LNCAP (cell line): ENCODE measurements at regions not wholly inside any gene's neighbourhood (a gene's known extent, or its start where the extent isn't known, plus 50 kb on each side); places are given as distances from the start of the nearest gene placed in this dataset.

ENCODE experiments used
- TF ChIP-seq, protein P1 (sequence below): fragments of 450-650 bp; IDR thresholded peaks from 2 replicates; pipeline ENCODE4 v1.5.1; 2017; ENCODE audit warnings: mild to moderate bottlenecking

DNA sequence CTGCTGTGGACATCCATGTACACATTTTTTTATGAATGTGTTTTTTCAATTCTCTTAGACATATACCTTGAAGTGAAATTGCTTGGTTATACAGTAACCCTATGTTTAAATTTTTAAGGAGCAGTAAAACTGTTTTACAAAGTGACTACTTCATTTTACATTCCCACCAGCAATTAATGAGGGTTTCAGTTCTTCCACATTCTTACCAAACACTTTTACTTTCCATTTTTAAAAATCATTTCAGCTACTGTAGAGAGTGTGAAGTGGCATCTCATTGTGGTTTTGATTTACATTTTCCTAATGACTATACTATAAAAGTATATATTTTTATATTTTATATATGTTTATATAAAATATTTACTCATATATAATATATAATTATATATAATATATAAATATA is 1221.5 kb downstream of the PLA2G4A start:
- TF ChIP-seq, protein P1, sequence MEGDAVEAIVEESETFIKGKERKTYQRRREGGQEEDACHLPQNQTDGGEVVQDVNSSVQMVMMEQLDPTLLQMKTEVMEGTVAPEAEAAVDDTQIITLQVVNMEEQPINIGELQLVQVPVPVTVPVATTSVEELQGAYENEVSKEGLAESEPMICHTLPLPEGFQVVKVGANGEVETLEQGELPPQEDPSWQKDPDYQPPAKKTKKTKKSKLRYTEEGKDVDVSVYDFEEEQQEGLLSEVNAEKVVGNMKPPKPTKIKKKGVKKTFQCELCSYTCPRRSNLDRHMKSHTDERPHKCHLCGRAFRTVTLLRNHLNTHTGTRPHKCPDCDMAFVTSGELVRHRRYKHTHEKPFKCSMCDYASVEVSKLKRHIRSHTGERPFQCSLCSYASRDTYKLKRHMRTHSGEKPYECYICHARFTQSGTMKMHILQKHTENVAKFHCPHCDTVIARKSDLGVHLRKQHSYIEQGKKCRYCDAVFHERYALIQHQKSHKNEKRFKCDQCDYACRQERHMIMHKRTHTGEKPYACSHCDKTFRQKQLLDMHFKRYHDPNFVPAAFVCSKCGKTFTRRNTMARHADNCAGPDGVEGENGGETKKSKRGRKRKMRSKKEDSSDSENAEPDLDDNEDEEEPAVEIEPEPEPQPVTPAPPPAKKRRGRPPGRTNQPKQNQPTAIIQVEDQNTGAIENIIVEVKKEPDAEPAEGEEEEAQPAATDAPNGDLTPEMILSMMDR: no peak

DNA sequence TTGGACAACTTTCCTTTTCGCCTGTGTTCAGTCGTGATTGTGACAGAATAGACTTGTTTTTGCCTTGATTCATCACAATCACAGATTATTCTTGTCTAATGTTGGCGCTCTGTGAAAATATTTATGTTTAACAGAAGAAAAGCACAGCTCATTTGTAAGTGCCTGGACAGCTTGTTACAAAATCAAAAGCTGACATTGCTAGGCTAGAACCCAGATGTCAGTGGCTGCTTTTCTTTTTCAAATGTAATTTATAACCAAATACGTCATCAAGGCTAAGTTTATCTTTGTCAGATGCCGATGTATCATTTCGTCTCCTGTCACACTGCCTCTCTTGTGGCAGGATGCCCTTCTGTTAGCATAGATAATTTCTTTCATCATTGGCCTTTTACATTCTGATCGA is 1227.3 kb downstream of the PLA2G4A start:
- TF ChIP-seq, protein P1: no peak

DNA sequence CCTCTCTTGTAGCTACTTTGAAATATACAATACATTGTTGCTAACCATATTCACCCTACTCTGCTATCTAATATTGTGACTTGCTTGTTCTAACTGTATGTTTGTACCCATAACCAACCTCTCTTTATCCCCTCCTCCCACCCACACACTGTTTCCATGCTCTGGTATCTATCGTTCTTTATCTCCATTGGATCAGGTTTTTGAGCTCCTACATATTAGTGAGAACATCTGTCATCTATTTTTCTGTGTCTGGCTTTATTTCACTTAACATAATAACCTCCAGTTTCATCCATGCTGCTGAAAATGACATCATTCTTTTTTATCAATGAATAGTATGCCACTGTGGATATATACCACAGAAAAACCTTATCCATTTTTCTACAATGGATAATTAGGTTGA is 1230.1 kb downstream of the PLA2G4A start:
- TF ChIP-seq, protein P1: no peak

DNA sequence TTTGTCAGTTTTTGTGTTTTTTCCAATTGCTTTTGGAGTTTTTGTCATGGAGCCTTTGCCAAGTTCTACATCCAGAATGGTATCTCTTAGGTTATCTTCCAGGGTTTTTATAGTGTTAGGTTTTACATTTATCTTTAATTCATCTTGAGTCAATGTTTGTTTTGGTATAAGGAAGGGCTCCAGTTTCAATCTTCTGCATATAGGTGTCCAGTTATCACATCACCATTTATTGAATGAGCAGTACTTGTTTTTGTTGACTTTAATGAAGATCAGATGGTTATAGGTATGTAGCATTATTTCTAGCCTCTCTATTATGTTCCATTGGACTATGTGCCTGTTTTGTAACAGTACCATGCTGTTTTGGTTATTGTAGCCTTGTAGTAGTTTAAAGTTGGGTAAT is 1233.1 kb downstream of the PLA2G4A start:
- TF ChIP-seq, protein P1: no peak

DNA sequence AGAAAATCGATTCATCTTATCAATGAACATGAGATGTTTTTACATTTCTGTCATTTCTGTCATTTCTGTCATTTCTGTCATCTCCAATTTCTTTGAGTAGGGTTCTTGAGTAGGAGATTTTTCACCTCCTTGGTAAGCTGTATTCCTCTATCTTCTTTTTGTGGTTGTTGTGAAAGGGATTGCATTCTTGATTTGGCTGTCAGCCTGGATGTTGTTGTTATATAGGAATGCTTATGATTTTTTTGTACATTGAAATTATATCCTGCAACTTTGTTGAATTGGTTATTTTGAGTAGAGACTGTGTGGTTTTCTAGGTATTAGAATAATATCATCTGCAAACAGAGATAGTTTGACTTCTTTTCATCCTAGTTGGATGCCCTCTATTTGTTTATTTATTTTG is 1233.7 kb downstream of the PLA2G4A start:
- TF ChIP-seq, protein P1: no peak

DNA sequence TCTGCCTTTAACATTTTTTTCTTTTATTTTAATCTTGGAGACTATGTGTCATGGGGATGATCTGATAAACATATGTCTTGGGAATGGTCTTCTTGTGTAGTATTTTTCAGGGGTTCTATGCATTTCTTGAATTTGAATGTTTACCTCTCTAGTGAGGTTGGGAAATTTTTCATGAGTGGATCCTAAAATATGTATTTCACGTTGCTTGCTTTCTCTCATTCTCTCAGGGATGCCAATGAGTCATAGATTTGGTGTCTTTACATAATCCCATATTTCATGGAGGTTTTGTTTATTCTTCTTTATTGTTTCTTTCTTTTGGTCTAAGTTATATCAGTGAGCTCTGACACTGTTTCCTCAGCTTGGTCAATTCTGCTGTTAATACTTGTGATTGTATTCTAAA is 1237.2 kb downstream of the PLA2G4A start:
- TF ChIP-seq, protein P1: no peak

DNA sequence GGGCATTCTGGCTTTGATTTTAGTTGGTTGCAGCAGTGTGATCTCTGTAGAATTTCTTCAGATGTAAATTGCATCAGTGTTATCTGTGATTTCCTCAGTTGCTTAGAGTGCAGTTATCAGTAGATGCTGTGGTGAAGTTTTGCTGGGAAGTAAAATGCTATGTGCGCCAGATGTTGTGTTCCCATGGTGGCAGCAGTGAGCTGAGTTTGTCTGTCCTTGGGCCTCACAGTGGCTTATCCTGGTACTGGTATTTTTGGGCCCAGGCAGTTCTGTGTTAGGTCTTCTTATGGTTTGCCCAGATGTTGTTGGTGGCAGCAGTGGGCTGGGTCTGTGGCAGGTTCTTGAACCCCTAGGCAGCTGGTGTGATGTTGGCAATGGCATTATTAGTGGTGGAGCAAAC is 1242.1 kb downstream of the PLA2G4A start:
- TF ChIP-seq, protein P1: peak; percentile 20; the same call in 1 of the 2 replicates

DNA sequence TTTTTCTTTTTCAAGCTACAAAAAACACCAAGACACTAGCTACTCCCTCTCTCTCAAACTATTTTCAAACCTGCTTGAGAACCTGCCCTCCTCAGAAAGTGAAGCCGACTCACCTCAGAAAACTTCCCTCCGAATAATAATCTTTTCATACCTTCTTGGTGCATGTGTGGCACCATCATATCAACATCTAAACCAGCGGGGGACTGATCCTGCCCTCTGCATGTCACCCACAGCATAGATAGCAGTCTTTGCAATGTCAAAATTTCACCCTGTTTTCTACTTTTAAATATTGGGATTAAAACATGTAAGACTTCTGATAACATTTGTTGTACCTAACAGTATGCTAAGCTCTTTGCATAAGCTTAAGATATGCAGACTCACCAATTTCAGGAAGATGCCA is 1260.3 kb downstream of the PLA2G4A start:
- TF ChIP-seq, protein P1: no peak
